Keratinocyte (primary cell): ENCODE measurements at regions not wholly inside any gene's neighbourhood (a gene's known extent, or its start where the extent isn't known, plus 50 kb on each side); places are given as distances from the start of the nearest gene placed in this dataset.

Experiments used
- DNase-seq: peaks from one replicate; pipeline ENCODE4 v3.0.0-alpha.2; 2011; ENCODE audit warnings: low read depth, missing footprints, low spot score
- FAIRE-seq: peaks from 2 replicates; lab custom pipeline; 2011; peaks lifted over from hg19 to GRCh38; lab: Jason Lieb, UNC
- H2AFZ ChIP-seq: 2 replicates; pipeline ENCODE4 v1.6.0; 2012; ENCODE audit warnings: low read length, control low read depth, inconsistent platforms; ENCODE audit not compliant: control insufficient read depth
- H3K27ac ChIP-seq: 2 replicates; pipeline ENCODE4 v1.5.1; 2011; ENCODE audit warnings: low read length; ENCODE audit not compliant: control insufficient read depth, insufficient read depth
- H3K27me3 ChIP-seq: 3 replicates; pipeline ENCODE4 v1.6.0; 2011; ENCODE audit warnings: low read length; ENCODE audit not compliant: control insufficient read depth, insufficient read depth; ENCODE audit errors: extremely low read depth
- H3K36me3 ChIP-seq, 2 experiments: 2 replicates in 1 of 2; 3 replicates in 1 of 2; pipeline ENCODE4 v1.5.1; 2011; ENCODE audit warnings: low read length in 2 of 2, mild to moderate bottlenecking in 1 of 2; ENCODE audit not compliant: control insufficient read depth in 2 of 2, insufficient read depth in 2 of 2; ENCODE audit errors: extremely low read depth in 1 of 2
- H3K4me1 ChIP-seq: 3 replicates; pipeline ENCODE4 v1.5.1; 2011; ENCODE audit warnings: low read length; ENCODE audit not compliant: control insufficient read depth, insufficient read depth; ENCODE audit errors: extremely low read depth
- H3K4me2 ChIP-seq: 3 replicates; pipeline ENCODE4 v1.6.0; 2011; ENCODE audit warnings: low read depth, low read length; ENCODE audit not compliant: control insufficient read depth, insufficient read depth; ENCODE audit errors: extremely low read depth
- H3K4me3 ChIP-seq, 3 experiments: fragments of 200-600 bp in 1 of 3; sonication (generic) in 1 of 3; 2 replicates in 2 of 3; 3 replicates in 1 of 3; pipeline ENCODE4 v1.5.1; 2011 to 2016; ENCODE audit warnings: low read length in 3 of 3, mild to moderate bottlenecking in 3 of 3, control low read depth in 2 of 3, inconsistent platforms in 1 of 3, low read depth in 1 of 3, mixed read lengths in 1 of 3, mixed run types in 1 of 3, moderate library complexity in 1 of 3; ENCODE audit not compliant: control insufficient read depth in 2 of 3, insufficient read depth in 2 of 3; ENCODE audit errors: extremely low read depth in 1 of 3
- H3K79me2 ChIP-seq: 2 replicates; pipeline ENCODE4 v1.6.0; 2012; ENCODE audit warnings: low read length; ENCODE audit not compliant: control insufficient read depth, insufficient read depth
- H3K9ac ChIP-seq: 3 replicates; pipeline ENCODE4 v1.6.0; 2011; ENCODE audit warnings: low read length; ENCODE audit not compliant: control insufficient read depth, insufficient read depth; ENCODE audit errors: extremely low read depth
- H3K9me1 ChIP-seq: 3 replicates; pipeline ENCODE4 v1.6.0; 2011; ENCODE audit warnings: low read length; ENCODE audit not compliant: control insufficient read depth, insufficient read depth; ENCODE audit errors: extremely low read depth
- H3K9me3 ChIP-seq: 2 replicates; pipeline ENCODE4 v1.5.1; 2012; ENCODE audit warnings: low read depth, low read length; ENCODE audit not compliant: control insufficient read depth
- H4K20me1 ChIP-seq: 3 replicates; pipeline ENCODE4 v1.6.0; 2011; ENCODE audit warnings: low read length; ENCODE audit not compliant: control insufficient read depth, insufficient read depth; ENCODE audit errors: extremely low read depth
- CTCF ChIP-seq, 3 experiments: IDR thresholded peaks in 1 of 3; conservative IDR thresholded peaks in 1 of 3; optimal IDR thresholded peaks in 1 of 3; 2 replicates in 2 of 3; 3 replicates in 1 of 3; pipeline versions ENCODE3 to v1.5.1; 2011; ENCODE audit warnings: low read length in 3 of 3, mild to moderate bottlenecking in 3 of 3, moderate library complexity in 2 of 3, control low read depth in 1 of 3, inconsistent platforms in 1 of 3; ENCODE audit not compliant: insufficient read depth in 2 of 3; ENCODE audit errors: extremely low read depth in 1 of 3
- EZH2 ChIP-seq: IDR thresholded peaks from one replicate; pipeline ENCODE4 v1.6.1; 2012; ENCODE audit warnings: inconsistent platforms, mild to moderate bottlenecking, low read length, moderate library complexity
- dilution Hi-C: fragments of 300-500 bp; cut with MboI; formaldehyde crosslinking; loops from one replicate; pipeline ENCODE4 v1.7.0; 2020; ENCODE audit warnings: low sequenced_read_pairs; ENCODE audit not compliant: extremely low pct_ligation_motif_present

- no peak for TF ChIP-seq CTCF (optimal IDR thresholded peaks at IDR 0.05 in 1 of 3, IDR thresholded peaks at IDR 0.05 in 1 of 3, conservative IDR thresholded peaks at IDR 0.05 in 1 of 3; ENCODE audit: extremely low read depth in 1 of 3, insufficient read depth in 2 of 3, low read length in 3 of 3)
- no peak for TF ChIP-seq EZH2
- Histone ChIP-seq H3K4me2 (no peak overlapping the region), H3K79me2 (no peaks in the 10 kb centered on the region), H2AFZ (no peak overlapping the region), H3K4me1 (peaks cover 10% of the 10 kb centered on the region), H3K36me3 (no peaks in the 10 kb centered on the region), H3K4me3 (no peak overlapping the region), H3K27me3 (no peaks in the 10 kb centered on the region), H3K9me1 (no peaks in the 10 kb centered on the region), H3K9ac (no peak overlapping the region), H4K20me1 (no peaks in the 10 kb centered on the region), H3K9me3 (peaks cover 6% of the 10 kb centered on the region), H3K27ac (no peak overlapping the region)
- dilution Hi-C loops, result no loop called here
- FAIRE-seq (no peak), DNase-seq (no peak)
Measured at GRCh38 chr6:14266266-14266665, 148.7 kb downstream of the CD83 start.

- peaks cover 11% of the 10 kb centered on the region for H3K9me3 ChIP-seq
- H3K4me2 ChIP-seq, result no peak overlapping the region
- no peaks in the 10 kb centered on the region for H4K20me1 ChIP-seq
- H3K9me1 ChIP-seq, result no peaks in the 10 kb centered on the region
- H3K9ac ChIP-seq, result no peak overlapping the region
- dilution Hi-C loops, result no loop called here
- H3K27ac ChIP-seq, result no peak overlapping the region
- no peaks in the 10 kb centered on the region for H3K79me2 ChIP-seq
- FAIRE-seq (no peak), DNase-seq (no peak)
- TF ChIP-seq EZH2 (no peak), CTCF (optimal IDR thresholded peaks at IDR 0.05 in 1 of 3, IDR thresholded peaks at IDR 0.05 in 1 of 3, conservative IDR thresholded peaks at IDR 0.05 in 1 of 3; ENCODE audit: extremely low read depth in 1 of 3, insufficient read depth in 2 of 3, low read length in 3 of 3) (no peak)
- no peak overlapping the region for H3K4me3 ChIP-seq
- no peaks in the 10 kb centered on the region for H3K36me3 ChIP-seq
- no peaks in the 10 kb centered on the region for H3K27me3 ChIP-seq
- H2AFZ ChIP-seq, result no peak overlapping the region
- H3K4me1 ChIP-seq, result peaks cover 23% of the 10 kb centered on the region
Measured at GRCh38 chr6:14267885-14268660, 150.5 kb downstream of the CD83 start.
